HG02973 (cell line): ENCODE measurements at regions not wholly inside any gene's neighbourhood (a gene's known extent, or its start where the extent isn't known, plus 50 kb on each side); places are given as distances from the start of the nearest gene placed in this dataset.

Source experiments
- ATAC-seq: cut with Tn5 transposase; IDR thresholded peaks from one replicate; pipeline ENCODE4 v1.9.1; 2021; ENCODE audit warnings: moderate library complexity; ENCODE audit not compliant: unreplicated experiment

GRCh38 chr3:189041482-189042090 lies 130.2 kb upstream of the TPRG1 start:
- peak; percentile 99 for ATAC-seq

GRCh38 chr3:189042832-189043231 lies 128.9 kb upstream of the TPRG1 start:
- ATAC-seq: no peak

- ATAC-seq: no peak
These were observed 122.1 kb upstream of the TPRG1 start for GRCh38 chr3:189049458-189050236.

GRCh38 chr3:189053322-189053721 lies 118.4 kb upstream of the TPRG1 start:
- ATAC-seq: no peak

- no peak for ATAC-seq
These were observed 115.0 kb upstream of the TPRG1 start for GRCh38 chr3:189056646-189057335.

GRCh38 chr3:189057369-189057768 lies 114.4 kb upstream of the TPRG1 start:
- no peak for ATAC-seq

- no peak for ATAC-seq
These were observed 113.7 kb upstream of the TPRG1 start for GRCh38 chr3:189058071-189058470.

GRCh38 chr3:189070965-189071364 lies 100.8 kb upstream of the TPRG1 start:
- ATAC-seq: no peak

- peak; percentile 65 for ATAC-seq
These were observed 100.3 kb upstream of the TPRG1 start for GRCh38 chr3:189071446-189071845.

GRCh38 chr3:189076449-189076848 lies 95.3 kb upstream of the TPRG1 start:
- ATAC-seq: no peak

GRCh38 chr3:189080745-189081144 lies 91.0 kb upstream of the TPRG1 start:
- ATAC-seq: no peak

- ATAC-seq: no peak
These were observed 88.9 kb upstream of the TPRG1 start for GRCh38 chr3:189082666-189083427.

GRCh38 chr3:189084620-189085019 lies 87.2 kb upstream of the TPRG1 start:
- ATAC-seq: no peak

GRCh38 chr3:189092547-189092946 lies 79.2 kb upstream of the TPRG1 start:
- ATAC-seq: no peak

GRCh38 chr3:189094539-189094938 lies 77.2 kb upstream of the TPRG1 start:
- ATAC-seq: no peak

- ATAC-seq: no peak
These were observed 75.7 kb upstream of the TPRG1 start for GRCh38 chr3:189096092-189096491.

- ATAC-seq: no peak
These were observed 72.7 kb upstream of the TPRG1 start for GRCh38 chr3:189099031-189099471.

- ATAC-seq: no peak
These were observed 72.1 kb upstream of the TPRG1 start for GRCh38 chr3:189099505-189100290.

GRCh38 chr3:189100866-189101265 lies 70.9 kb upstream of the TPRG1 start:
- no peak for ATAC-seq

GRCh38 chr3:189101594-189101993 lies 70.2 kb upstream of the TPRG1 start:
- ATAC-seq: no peak
